Astrocyte of the cerebellum (primary cell): ENCODE measurements at regions not wholly inside any gene's neighbourhood (a gene's known extent, or its start where the extent isn't known, plus 50 kb on each side); places are given as distances from the start of the nearest gene placed in this dataset.

Source experiments
- DNase-seq: peaks from one replicate; pipeline ENCODE4 v3.0.0-alpha.2; 2011; ENCODE audit warnings: low read depth
- H3K4me3 ChIP-seq: 2 replicates; pipeline ENCODE4 v1.5.1; 2011; ENCODE audit warnings: mild to moderate bottlenecking, low read depth, low read length, moderate library complexity
- in situ Hi-C: cut with HindIII; loops from 2 replicates; pipeline ENCODE4 v1.10.0; 2017; ENCODE audit warnings: low sequenced_read_pairs
- TF ChIP-seq, protein P1 (sequence below): IDR thresholded peaks from 2 replicates; pipeline ENCODE4 v1.5.1; 2012; ENCODE audit warnings: low read length, low read depth, moderate library complexity, mild to moderate bottlenecking; ENCODE audit errors: missing control alignments

- no peak overlapping the region for H3K4me3 ChIP-seq
- DNase-seq, result no peak
- in situ Hi-C loops, result no loop called here
- TF ChIP-seq, protein P1, sequence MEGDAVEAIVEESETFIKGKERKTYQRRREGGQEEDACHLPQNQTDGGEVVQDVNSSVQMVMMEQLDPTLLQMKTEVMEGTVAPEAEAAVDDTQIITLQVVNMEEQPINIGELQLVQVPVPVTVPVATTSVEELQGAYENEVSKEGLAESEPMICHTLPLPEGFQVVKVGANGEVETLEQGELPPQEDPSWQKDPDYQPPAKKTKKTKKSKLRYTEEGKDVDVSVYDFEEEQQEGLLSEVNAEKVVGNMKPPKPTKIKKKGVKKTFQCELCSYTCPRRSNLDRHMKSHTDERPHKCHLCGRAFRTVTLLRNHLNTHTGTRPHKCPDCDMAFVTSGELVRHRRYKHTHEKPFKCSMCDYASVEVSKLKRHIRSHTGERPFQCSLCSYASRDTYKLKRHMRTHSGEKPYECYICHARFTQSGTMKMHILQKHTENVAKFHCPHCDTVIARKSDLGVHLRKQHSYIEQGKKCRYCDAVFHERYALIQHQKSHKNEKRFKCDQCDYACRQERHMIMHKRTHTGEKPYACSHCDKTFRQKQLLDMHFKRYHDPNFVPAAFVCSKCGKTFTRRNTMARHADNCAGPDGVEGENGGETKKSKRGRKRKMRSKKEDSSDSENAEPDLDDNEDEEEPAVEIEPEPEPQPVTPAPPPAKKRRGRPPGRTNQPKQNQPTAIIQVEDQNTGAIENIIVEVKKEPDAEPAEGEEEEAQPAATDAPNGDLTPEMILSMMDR, result no peak
These were observed 53.4 kb upstream of the BDKRB2 start for GRCh38 chr14:96151242-96151641.

GRCh38 chr14:96153003-96153402 lies 51.6 kb upstream of the BDKRB2 start:
- in situ Hi-C loops, result no loop called here
- no peak overlapping the region for H3K4me3 ChIP-seq
- DNase-seq, result no peak
- TF ChIP-seq, protein P1, result no peak
